ENCODE measurements at regions not wholly inside any gene's neighbourhood (a gene's known extent, or its start where the extent isn't known, plus 50 kb on each side); places are given as distances from the start of the nearest gene placed in this dataset.
"Not testable (repeated sequence)": the region's sequence is repeated elsewhere in the genome, so short reads cannot be mapped to it uniquely, and the experiment has no call there.

DNA sequence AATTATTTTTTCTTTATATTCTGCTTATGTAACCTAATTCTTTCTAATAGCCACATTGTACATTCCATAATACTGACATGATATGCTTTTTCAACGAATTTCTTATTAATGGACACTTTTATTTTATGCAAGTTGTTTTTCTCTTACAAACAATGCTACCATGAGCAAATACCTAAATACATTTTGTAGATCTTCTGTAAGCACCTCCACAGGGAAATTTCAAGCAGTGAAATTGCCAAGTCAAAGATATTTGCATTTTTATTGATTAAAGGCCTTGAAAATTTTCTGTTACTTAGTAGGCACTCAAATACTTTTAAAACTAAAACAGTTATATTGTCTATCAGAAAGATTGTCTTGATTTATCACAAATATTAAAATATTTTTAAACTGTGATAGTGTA, 79.6 kb upstream of the C3orf49 start:
- ChIA-PET CTCF (no interaction called here), POLR2A (no interaction called here)
- DNase-seq (ENCODE audit: extremely low spot score), result no peak
- TF ChIP-seq, protein P1, sequence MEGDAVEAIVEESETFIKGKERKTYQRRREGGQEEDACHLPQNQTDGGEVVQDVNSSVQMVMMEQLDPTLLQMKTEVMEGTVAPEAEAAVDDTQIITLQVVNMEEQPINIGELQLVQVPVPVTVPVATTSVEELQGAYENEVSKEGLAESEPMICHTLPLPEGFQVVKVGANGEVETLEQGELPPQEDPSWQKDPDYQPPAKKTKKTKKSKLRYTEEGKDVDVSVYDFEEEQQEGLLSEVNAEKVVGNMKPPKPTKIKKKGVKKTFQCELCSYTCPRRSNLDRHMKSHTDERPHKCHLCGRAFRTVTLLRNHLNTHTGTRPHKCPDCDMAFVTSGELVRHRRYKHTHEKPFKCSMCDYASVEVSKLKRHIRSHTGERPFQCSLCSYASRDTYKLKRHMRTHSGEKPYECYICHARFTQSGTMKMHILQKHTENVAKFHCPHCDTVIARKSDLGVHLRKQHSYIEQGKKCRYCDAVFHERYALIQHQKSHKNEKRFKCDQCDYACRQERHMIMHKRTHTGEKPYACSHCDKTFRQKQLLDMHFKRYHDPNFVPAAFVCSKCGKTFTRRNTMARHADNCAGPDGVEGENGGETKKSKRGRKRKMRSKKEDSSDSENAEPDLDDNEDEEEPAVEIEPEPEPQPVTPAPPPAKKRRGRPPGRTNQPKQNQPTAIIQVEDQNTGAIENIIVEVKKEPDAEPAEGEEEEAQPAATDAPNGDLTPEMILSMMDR (IDR thresholded peaks at IDR 0.05; ENCODE audit: control extremely low read depth, extremely low read depth, low read depth, missing control alignments), result no peak

DNA sequence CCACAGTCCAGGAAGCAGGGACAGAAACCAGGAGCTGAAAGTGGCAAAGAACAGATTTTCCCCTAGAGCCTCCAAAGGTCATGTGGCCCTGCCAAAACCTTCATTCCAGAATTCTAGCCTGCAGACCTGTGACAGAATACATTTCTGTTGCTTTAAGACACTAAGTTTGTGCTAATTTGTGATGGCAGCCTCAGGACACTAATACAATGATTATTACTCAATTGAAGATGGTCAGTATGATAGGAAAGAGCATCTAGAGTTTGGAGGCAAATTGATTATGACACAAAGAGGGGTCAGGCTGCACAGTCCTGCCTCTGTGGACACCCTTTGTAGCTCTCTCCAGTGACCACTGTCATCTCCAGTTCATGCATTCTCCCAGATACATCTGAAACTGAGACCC, 79.0 kb upstream of the C3orf49 start:
- no peak for DNase-seq (ENCODE audit: extremely low spot score)
- TF ChIP-seq, protein P1 (IDR thresholded peaks at IDR 0.05; ENCODE audit: control extremely low read depth, extremely low read depth, low read depth, missing control alignments), result no peak
- ChIA-PET POLR2A (no interaction called here), CTCF (no interaction called here)

DNA sequence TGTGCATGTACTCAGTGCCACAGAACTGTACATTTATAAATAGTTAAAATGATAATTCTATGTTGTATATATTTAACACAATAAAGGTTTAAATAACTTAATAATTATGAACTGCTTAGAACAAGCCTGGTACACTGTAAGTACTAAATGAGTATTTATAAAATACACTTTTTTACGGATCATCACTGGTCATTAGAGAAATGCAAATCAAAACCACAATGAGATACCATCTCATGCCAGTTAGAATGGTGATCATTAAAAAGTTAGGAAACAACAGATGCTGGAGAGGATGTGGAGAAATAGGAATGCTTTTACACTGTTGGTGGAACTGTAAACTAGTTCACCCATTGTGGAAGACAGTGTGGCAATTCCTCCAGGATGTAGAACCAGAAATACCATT, 74.4 kb upstream of the C3orf49 start:
- CTCF ChIA-PET; POLR2A ChIA-PET; DNase-seq (ENCODE audit: extremely low spot score): not testable (repeated sequence)

GRCh38 chr3:63745757-63746156, 73.3 kb upstream of the C3orf49 start:
- DNase-seq (ENCODE audit: extremely low spot score), result no peak
- ChIA-PET CTCF (no interaction called here), POLR2A (no interaction called here)
- TF ChIP-seq, protein P1 (IDR thresholded peaks at IDR 0.05; ENCODE audit: control extremely low read depth, extremely low read depth, low read depth, missing control alignments), result no peak

DNA sequence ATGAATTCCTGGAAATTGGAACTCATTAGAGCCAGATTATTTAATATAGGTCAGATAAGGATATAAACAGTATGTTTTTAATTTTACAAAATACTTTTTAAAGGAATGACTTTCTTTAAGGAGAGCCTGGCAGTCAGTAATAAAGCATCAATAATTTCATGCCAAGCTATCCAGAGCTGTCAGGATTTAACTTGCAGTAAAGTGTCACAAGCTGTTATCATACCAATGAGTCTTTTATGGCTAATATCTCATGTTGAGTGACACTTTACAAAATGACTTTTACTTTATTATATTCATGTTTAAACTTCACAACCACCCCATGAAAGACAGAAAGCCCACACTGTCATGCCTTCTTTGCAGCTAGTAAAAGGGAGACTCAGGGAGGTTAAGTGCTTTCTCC, 72.9 kb upstream of the C3orf49 start:
- POLR2A ChIA-PET, result no interaction called here
- CTCF ChIA-PET, result no interaction called here
- DNase-seq (ENCODE audit: extremely low spot score), result no peak
- TF ChIP-seq, protein P1 (IDR thresholded peaks at IDR 0.05; ENCODE audit: control extremely low read depth, extremely low read depth, low read depth, missing control alignments), result no peak

DNA sequence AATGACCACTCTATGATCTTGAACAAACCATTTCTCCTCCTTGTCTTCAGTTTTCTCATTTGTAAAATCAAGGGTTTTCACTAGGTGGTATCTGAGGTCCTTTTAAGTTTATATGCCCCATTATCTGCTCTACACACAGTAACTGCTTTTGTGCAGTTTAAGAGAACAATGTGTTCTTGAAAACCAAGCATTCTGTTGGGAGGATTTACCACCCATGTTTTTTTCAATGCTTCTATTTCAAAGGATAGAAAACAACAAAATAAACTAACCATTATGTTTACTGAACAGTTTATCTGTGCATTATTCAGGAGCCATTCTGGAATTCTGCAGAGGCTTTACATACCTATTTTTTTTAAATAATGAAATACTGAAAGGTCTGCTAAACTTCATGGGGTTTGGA, 67.6 kb upstream of the C3orf49 start:
- TF ChIP-seq, protein P1 (IDR thresholded peaks at IDR 0.05; ENCODE audit: control extremely low read depth, extremely low read depth, low read depth, missing control alignments), result no peak
- CTCF ChIA-PET, result no interaction called here
- no peak for DNase-seq (ENCODE audit: extremely low spot score)
- POLR2A ChIA-PET, result no interaction called here

DNA sequence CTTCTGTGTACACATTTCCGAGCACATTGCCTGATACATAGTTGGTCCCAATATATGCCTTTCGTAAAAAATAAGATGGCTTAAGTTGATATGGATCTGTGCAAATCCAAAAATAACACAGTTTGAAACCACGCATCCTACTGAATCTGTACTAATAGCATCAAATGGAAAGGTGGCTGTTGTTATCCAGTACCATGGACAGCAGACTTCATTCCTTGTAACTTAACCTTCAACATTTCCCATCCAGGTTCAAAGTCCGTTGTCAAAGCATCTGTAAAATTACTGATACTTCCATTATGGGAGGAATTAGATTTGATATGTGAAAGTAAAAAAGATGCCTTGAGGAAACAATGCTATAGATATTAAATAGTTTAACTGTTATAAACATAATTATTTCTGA, 65.5 kb upstream of the C3orf49 start:
- POLR2A ChIA-PET, result no interaction called here
- no peak for DNase-seq (ENCODE audit: extremely low spot score)
- TF ChIP-seq, protein P1 (IDR thresholded peaks at IDR 0.05; ENCODE audit: control extremely low read depth, extremely low read depth, low read depth, missing control alignments), result no peak
- CTCF ChIA-PET, result no interaction called here
